Activated T-cell treated with anti-CD3 and anti-CD28 coated beads for 24 hours (primary cell): ENCODE measurements at regions not wholly inside any gene's neighbourhood (a gene's known extent, or its start where the extent isn't known, plus 50 kb on each side); places are given as distances from the start of the nearest gene placed in this dataset.

Source experiments
- DNase-seq: peaks from one replicate; pipeline ENCODE4 v3.0.0-alpha.2; 2020; ENCODE audit warnings: low read depth

DNA sequence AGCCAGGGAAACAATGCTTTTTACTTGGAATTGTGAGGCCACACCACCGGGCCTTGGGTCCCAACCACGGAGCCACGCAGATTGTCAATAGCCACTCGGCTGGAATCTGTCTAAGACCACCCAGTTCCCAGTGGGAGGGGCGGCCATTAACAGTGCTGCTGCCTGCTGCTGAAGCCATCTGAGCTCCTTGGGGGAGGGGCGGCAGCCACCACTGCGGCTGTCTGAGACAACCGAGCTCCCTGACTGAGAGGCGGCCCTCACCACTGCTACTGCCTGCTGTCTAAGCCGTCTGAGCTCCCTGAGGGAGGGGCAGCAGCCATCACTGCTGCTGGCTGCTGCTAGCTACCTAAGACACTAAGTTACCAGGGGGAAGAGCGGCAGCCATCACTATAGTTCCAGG is 64.3 kb downstream of the DMRTA2 start:
- no peak for DNase-seq

DNA sequence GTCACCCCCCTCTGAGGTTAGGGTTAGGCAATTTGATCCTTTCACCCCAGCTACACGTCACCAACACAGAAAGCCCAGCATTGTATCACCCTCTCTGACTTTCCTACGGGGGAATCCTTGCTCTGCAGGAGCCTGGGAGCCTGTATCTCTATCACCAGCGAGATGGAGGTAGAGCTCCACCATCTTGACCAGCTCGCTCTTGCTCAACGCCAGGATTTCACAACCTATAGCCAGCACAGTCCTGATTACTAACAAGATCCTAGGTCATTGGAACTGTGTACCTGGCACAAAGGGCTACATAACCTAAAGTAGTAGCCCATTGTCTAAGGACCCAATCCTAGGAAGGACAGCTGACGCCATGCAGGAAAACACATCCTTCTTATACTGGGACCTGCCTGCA is 66.1 kb downstream of the DMRTA2 start:
- no peak for DNase-seq

DNA sequence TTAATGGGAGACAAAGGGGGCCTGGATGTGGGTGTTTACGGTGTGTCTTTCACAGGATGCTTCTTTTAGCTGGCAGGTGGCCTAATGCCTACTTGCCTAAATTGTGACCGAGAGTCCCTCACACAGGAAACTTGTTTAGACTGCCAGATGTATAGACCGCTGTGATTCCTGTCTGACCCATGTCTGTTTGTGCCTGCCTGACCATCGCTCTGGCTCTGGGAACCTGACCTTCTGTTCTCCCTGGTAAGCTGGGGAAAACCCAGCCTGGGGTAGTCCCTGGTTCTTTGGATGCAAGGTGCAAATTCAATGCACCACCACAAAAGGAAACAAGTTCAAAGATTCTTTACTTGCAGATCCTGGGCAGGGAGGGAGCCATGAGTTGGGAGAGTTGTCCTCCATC is 68.4 kb downstream of the DMRTA2 start:
- DNase-seq = no peak

DNA sequence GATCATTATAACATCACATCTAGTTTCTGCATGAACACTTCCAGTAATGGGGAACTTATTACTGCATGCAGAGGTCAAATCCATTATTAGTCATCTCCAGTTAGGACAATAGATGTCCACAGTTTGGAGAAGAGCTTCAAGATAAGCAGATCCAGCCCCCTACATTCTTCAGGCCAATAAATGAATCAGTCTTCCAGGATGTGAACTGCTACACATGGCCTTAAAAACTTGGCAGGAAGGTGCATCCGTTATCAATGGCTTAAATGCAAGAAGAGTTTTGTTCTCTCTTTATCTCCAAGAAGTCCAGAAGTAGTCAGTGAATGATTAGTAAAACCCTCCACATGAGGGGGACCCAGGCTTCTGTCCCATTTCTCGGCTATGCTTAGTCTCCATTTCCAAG is 70.8 kb downstream of the DMRTA2 start:
- no peak for DNase-seq

DNA sequence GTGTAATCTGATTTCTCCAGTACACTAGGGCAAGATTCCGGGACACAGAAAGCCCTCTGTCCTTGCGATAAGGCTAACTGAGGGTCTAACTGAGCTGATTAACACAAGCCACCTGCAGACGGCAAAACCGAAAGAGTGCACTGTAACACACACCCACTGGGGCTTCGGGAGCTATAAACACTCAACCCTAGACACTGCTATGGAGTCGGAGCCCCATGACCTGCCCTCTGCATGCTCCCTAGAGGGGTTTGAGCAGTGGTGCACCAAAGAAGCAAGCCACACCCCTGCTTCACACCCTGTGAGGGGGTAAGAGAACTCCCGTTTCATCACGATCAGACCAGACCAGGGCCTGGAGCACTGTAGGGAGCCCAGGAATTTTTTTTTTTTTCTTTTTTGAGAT is 72.4 kb downstream of the DMRTA2 start:
- DNase-seq = no peak

DNA sequence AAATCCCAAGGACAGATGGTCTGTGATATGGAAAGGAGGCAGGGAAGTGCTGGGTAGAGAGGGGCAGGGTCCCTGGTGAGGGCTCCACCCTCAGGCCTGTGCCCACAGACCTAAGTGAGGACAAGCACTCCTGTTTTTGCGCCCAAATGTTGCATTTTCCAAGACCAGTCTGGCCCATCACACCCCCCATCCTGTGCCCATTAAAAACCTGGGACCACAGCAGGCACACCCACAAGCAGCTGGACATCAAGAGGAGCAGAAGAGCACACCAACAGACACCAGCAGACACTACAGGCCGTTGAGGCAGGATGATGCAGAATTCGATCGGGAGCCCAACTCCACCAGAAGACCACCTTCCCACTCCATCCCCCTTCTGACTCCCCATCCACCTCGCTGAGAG is 72.8 kb downstream of the DMRTA2 start:
- DNase-seq = no peak

DNA sequence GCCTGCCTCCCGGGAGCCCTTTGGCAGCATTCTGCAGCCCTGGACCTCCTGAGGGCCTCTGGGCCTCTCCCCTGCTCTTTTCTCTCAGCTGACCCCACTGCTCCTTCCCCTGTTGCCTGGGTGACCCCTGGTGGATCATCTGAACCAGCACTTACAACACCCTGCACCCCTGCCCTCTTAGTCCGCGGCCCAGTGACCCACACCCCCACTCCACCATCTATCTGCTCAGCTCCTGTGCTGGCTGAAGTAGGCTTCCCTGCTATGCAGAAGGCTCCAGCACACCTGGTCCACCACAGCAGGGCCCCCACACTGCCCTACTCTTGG is 74.0 kb downstream of the DMRTA2 start:
- no peak for DNase-seq

DNA sequence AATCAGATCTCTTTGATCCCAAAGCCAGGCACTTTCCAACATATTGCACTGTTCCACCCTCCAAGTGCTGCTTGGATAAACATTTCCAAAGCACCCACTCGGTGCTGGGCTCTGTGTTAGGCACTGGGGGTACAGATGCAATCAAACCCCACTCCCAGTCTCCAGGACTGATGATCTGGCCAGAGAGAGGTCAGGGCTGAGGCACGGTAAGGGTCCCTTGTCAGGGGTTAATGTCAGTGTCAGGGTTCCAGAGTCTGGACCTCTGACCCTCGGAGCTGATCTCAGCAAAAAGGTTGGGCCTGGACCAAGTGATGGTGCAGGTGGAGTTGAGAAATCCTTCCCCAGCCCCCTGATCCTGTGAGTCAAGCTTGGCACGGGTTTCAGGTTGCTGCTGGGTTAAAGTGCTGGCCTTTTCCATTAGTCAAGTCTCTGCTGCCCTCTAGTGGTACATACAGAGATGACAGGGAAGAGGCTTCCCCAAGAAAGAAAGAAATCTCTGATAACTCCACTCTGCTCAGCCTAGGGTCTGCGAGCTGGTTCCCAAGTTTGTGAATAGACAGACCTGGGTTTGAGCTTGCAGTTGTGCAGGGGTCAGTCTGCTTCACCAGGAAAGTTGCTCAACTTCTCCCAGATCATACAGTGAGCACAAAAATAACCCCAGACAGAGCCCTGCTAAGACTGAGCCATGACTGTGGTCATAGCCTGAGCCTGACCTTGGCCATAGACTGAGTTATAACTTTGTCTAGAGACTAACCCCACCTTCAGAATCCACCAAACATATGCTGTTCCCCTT is 74.6 kb downstream of the DMRTA2 start:
- DNase-seq = peak; percentile 20

DNA sequence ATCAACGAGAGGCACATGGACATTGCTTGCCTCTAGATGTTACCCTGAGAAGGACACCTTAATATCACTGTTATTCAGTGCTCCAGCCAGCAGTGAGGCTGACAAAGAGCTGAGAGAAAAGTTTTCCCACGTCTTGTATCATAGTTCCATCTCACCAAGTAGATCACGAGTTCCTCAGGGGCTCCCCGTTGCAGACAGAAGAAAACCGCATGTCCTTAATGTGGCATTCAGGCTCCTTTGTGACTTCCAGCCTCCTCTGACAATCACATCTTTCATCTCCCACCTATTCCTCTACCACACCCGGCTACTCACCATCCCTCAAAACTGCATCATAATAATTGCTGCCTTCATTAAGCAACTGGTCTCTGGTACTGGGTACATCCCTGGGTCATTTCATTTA is 75.3 kb downstream of the DMRTA2 start:
- no peak for DNase-seq

DNA sequence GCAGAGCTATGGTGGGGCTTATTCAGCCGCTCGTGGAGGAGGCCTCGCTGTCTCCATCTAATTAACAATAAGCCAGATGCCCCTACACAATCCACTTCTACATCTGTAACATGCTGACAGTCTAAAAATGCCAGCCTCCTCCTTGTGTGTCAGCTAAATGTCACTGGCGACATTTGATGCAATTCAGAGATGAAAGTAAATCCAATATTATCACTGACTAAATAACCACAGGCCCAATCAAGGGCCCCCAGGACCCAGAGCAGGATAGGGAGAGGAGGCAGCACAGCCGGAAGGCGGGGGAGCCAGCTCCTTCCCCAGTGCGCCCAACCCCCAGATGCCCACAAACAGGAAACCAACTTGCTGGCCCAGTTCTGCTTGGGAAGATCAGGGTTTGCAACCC is 76.6 kb downstream of the DMRTA2 start:
- DNase-seq = no peak

DNA sequence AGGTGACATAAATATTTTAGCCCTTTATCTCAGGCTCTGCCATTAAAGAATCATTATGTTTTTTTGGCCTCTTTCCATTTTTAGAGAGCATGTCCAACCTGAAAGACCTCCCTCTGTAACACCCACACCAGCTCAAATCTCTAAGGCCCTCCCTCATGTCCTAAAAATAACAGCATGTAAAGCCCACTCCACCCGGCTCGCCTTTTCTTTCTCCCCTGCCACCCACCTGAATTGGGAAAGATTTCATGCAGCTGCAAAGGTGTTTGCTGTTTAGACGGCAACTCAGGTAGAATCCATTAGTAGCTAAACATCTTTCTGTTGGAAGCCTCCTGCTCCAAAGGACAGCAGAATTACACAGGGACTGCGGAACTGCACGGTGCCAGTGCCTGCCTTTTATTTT is 79.9 kb downstream of the DMRTA2 start:
- no peak for DNase-seq

DNA sequence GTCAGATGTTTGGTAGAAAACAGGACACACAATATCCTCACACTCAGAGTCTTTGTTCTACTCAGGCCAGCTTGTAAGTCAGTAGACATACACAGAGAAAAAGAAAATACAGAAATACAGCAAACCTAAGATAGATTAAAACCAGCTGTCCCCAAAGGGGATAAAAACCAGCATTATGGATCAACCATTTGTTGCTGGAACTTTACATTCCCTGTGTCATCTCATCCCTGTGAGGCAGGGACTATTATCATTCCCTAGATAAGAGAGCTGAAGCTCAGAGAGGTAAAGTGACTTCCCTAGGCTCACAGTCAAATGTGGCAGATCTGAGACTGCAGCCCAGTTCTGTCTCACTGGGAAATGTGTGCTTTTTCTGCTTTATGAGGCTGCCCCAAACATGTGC is 80.7 kb downstream of the DMRTA2 start:
- no peak for DNase-seq

DNA sequence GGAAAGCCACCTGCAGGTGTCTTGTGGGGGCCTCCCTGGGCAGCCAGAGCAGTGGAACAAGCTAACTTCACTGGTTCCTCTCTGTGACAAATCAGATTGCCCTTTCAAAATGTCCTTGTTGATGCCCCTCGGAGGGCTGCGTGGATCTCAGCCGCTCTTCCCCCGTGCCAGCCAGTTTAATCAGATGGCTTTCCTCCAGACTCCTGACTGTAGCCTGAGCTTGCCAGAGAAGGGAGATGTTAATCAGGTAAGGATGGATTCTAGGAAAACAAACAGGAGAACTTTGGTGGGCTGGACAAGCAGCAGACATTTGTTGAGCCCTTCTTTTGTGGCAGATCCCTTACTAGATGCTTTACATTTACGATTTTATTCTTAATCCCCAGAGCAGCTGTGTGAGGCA is 88.2 kb downstream of the DMRTA2 start:
- DNase-seq = no peak

DNA sequence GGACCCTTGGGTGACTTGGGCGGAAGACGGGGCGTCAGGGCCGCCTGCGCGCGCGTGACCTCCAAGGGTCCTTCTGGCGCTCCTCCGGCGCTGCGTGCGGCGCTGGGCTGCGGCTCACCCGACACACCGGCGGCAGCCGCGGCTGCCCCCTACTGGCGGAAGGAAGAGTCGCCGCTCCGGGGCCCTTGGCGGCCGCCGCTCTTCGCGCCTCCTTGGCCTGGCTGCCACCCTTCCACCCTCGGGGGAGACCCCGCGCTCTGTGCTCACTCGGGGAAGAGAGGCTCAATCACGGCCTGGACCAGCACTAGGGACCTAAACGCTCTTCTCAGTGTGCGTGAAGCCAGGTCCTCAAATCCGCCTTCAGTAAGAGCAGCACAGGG is 89.7 kb downstream of the DMRTA2 start:
- DNase-seq = peak; percentile 40

DNA sequence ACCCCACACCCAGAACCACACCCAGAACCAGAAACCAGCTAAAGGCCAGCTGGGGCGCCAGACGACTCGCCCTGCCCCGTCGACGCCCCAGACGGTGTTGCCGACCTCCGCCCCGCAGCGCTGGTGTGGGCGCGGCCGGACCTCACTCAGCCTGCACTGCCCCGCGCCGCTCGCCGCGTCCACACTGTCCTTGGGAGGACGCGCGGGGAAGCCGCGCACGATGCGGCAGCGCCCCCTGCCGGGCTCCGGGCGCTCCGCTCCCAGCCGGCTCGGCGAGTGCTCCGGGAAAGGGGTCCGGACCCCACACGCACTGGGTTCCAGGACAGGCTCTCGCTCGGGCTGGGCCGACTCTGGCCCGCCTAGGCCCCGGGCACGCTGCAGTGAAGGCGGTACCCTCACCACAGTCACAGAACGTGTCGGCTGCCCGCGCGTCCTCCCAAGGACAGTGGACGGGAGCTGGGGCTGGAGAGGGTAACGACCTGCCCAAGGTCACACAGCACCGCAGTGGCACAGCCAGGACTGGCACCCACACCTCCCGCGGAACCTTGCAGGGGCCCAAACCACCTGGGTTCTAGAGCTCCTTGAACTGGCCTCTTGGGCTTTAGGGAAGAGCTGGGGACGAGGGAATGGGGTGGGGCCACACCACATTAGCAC is 90.2 kb downstream of the DMRTA2 start:
- DNase-seq = peak; percentile 35

DNA sequence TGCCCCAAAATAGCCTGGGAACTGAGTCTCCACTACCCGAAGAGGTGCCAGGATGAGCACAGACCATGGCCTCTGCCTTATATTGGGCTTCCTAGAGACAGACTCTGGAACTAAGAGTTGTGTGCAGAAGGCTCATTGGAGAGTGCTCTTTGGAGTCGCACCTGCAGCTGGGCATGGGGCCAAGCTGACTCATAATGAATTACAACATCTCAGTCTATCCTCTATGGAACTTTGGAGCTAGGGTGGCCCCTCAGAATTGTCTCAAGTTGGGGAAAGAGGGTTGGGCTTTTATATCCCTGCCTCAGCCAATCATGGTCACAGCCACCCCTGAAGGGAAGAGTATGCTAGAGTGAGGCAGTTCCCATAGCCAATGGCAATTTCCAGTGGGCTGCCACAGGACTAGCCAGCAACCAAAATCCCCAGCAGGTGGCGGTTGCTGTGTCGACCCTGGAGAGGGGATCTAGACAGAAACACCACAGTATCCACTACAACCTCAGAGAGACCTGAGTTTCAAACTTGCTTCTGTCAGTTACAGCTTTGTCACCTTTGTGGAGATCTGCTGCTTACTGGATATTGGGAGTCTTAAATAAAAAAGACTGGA is 93.8 kb downstream of the DMRTA2 start:
- no peak for DNase-seq

DNA sequence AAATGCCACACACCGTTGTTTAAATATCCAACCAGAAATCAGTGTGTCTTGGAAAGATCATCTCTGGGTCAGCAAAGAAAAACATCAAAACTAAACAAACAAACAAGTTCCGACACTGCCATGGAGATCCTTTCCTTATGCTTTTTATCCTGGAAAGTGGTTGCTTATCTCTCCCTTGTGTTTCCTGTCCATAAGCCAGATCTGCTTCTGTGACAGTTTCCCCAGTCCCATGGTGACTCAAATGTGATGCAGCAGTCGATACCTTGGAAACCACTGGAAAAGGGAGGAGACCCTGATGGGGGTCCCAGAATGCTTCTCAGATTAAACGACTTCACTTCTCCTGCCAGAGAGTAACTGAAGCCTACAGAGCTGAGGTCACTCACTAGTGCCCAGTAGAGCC is 94.7 kb downstream of the DMRTA2 start:
- DNase-seq = no peak

DNA sequence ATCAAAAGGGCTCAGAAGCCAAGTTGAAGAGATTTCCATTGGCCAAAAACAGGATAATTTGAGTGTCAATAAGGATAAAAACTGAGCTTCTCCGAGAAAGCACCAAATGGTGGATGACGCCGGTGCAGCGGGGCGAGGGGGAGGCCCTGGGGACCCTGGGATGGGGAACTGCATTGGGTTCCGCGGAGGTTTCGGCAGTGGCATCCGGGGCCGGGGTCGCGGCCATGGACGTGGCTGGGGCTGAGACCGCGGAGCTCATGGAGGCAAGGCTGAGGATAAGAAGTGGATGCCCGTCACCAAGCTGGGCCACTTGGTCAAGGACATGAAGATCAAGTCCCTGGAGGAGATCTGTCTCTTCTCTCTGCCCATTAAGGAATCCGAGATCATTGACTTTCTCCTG is 97.2 kb downstream of the DMRTA2 start:
- no peak for DNase-seq

DNA sequence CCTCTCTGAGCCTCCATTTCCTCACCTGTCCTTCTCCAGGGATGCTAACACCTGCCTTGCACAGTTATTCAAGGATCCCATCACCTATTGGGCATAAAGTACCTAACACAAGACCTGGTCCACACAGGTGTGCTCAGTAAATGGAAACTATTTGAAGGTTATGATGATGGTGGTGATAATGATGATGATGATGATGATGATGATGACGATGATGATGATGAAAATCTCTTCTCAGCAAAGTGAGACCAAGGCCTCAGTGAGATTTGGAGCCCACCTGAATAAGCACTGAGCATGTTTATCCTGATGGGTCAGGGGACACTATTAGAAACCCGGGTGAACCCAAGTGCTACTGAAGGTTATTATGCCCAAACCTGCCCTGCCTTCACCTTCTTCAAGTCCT is 100.7 kb downstream of the DMRTA2 start:
- DNase-seq = no peak

DNA sequence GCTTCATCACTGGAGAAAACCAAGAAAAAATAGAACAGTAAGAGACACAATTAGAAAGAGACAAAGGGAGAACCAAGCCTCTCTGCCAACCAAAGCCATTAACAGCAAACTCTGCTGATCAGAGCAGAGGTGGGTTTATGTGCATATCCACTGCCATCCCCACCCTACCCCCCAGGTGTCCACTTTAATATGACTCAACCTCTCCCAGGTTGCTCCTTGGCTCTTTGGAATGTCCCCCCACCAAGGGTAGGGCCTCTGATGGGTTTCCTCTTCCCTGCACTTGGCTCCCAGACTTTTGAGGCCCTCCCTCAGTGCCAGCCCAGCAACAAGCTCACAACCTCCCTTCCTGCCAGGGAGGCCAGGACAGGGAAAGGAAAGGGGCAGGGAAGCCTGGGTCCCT is 104.8 kb downstream of the DMRTA2 start:
- DNase-seq = no peak

DNA sequence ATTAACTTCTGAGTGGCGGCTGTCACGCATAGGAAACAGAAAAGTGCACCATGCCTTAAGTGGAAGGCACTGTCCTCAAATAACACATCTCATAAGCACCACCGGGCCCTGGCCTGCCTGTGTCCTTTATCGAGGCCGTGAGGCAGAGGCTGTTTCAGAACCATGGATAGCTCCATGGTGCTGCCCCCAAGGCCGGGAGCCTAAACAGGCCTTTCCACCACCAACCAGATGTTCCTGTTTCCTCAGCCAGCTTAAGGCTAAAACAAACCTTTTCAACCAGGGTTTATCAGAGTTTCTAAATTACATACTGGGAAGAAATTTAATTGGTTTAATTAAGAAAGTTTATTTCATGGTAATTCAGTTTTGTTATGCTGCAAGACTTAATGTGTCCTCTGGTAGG is 114.4 kb downstream of the DMRTA2 start:
- DNase-seq = no peak

DNA sequence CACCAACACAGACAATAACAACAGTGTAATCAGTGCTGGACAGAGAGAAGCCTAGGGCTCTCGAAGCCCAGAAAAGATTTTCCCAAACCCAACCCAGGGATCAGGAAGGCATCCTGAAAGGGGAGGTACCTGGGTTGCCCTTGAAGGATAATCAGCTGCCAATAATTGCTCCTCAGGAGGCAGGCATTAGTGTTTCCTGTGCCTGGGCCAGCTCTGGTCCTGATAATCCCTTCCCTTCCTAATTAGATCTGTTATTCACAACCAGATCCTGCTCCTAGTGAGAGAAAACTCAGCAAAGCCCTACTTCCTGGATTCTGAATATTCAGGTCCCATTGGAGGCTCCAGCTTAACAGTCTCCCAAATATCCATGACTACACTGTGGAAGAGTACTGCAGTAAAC is 117.4 kb downstream of the DMRTA2 start:
- no peak for DNase-seq

DNA sequence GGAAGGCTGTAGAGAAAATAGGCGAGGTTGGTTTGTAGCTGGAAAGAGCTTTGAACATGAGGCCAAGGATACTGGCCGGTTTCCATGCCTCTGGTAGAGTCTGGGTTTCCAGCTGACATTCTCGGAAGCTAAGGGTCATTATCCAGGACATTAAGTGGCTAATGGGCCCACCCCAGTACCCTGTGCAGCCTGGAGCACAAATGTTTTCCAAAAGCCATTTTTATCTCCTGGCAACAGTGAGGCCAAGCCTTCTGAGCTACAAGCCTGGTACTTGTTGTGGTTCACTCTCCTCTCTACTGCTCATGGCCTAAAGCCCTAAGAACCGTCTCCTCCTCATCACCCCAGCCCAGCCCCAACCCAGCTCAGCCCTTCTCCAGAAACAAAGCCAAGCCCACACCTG is 122.9 kb downstream of the DMRTA2 start:
- DNase-seq = no peak

DNA sequence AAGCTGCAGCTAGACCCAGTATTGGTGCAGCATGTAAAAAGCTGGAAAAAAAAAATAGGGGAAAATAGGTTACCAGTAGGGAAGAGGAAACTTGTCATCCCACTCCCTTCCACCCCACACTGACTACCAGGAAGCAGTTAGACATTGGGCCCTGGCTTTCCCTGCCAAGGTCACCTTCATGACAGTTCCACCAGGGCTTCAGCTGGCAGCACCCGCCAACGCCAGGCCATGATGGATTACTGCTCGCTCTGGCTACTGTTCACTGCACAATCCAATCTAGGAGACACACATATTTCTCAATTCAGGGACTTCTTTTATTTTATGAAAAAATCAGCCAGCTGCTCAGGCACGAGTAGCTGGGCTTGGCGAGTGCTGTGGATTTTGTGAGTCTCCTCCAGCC is 127.7 kb downstream of the DMRTA2 start:
- no peak for DNase-seq
